H1 (cell line): ENCODE measurements at regions not wholly inside any gene's neighbourhood (a gene's known extent, or its start where the extent isn't known, plus 50 kb on each side); places are given as distances from the start of the nearest gene placed in this dataset.

Experiments
- CTCF ChIA-PET: fragments of 300-600 bp; sonication (Branson Sonifier 250); formaldehyde crosslinking; loops from one replicate; lab custom pipeline; 2021; ENCODE audit not compliant: partially characterized antibody; lab: Charles Lee
- POLR2A ChIA-PET: fragments of 300-600 bp; sonication (Branson Sonifier 250); formaldehyde crosslinking; loops from one replicate; lab custom pipeline; 2021; ENCODE audit warnings: inconsistent platforms; ENCODE audit not compliant: partially characterized antibody; lab: Charles Lee
- DNase-seq, 2 experiments: peaks; one replicate each; pipeline versions ENCODE4 v3.0.0 to v3.0.0-alpha.2; 2010 to 2022; ENCODE audit warnings: low spot score in 2 of 2, low read depth in 1 of 2, mixed read lengths in 1 of 2
- FAIRE-seq: peaks from 2 replicates; lab custom pipeline; 2011; peaks lifted over from hg19 to GRCh38; lab: Jason Lieb, UNC
- H2AFZ ChIP-seq: 2 replicates; pipeline ENCODE4 v1.8.1; 2012; ENCODE audit warnings: low read length, inconsistent platforms
- H2AK5ac ChIP-seq: 2 replicates; pipeline ENCODE4 v1.6.1; 2013; ENCODE audit warnings: low read depth, low read length
- H2BK120ac ChIP-seq: replicated peaks from 2 replicates; pipeline ENCODE3; 2013; ENCODE audit warnings: low read depth, low read length, inconsistent platforms
- H2BK12ac ChIP-seq: 2 replicates; pipeline ENCODE4 v1.6.1; 2013; ENCODE audit warnings: low read depth, low read length
- H2BK15ac ChIP-seq: 2 replicates; pipeline ENCODE4 v1.6.1; 2013; ENCODE audit warnings: low read length
- H2BK20ac ChIP-seq: 2 replicates; pipeline ENCODE4 v1.6.1; 2013; ENCODE audit warnings: low read length
- H2BK5ac ChIP-seq: 2 replicates; pipeline ENCODE4 v1.6.1; 2013; ENCODE audit warnings: low read depth, low read length
- H3K14ac ChIP-seq: 2 replicates; pipeline ENCODE4 v1.6.1; 2013; ENCODE audit warnings: inconsistent platforms; ENCODE audit not compliant: insufficient read length
- H3K18ac ChIP-seq: 2 replicates; pipeline ENCODE4 v1.6.1; 2013; ENCODE audit warnings: low read length; ENCODE audit errors: extremely low read depth
- H3K23ac ChIP-seq: 2 replicates; pipeline ENCODE4 v1.6.1; 2013; ENCODE audit warnings: inconsistent platforms; ENCODE audit not compliant: insufficient read length
- H3K23me2 ChIP-seq: 2 replicates; pipeline ENCODE4 v1.6.1; 2013; ENCODE audit warnings: low read depth, low read length
- H3K27ac ChIP-seq: 2 replicates; pipeline ENCODE4 v1.6.1; 2011; ENCODE audit warnings: low read depth, low read length, inconsistent platforms
- H3K27me3 ChIP-seq, 4 experiments: replicated peaks in 1 of 4; 1 replicate in 1 of 4; 2 replicates in 3 of 4; pipeline versions ENCODE4 v1.6.1 to v1.8.1; 2011 to 2013; ENCODE audit warnings: low read length in 3 of 4, mild to moderate bottlenecking in 3 of 4, inconsistent platforms in 2 of 4, mixed read lengths in 2 of 4, moderate library complexity in 1 of 4; ENCODE audit not compliant: control insufficient read depth in 3 of 4, insufficient read depth in 3 of 4; ENCODE audit errors: extremely low read depth in 1 of 4
- H3K36me3 ChIP-seq, 4 experiments: 2 replicates each; pipeline versions ENCODE4 v1.6.1 to v1.8.1; 2011 to 2013; ENCODE audit warnings: mild to moderate bottlenecking in 4 of 4, low read length in 3 of 4, moderate library complexity in 2 of 4, control low read depth in 1 of 4, inconsistent platforms in 1 of 4; ENCODE audit not compliant: insufficient read depth in 4 of 4, control insufficient read depth in 2 of 4
- H3K4ac ChIP-seq: replicated peaks from 2 replicates; pipeline ENCODE3; 2013; ENCODE audit warnings: low read length, low read depth, mixed read lengths, inconsistent platforms; ENCODE audit not compliant: insufficient read length
- H3K4me1 ChIP-seq, 4 experiments: replicated peaks in 1 of 4; 1 replicate in 1 of 4; 2 replicates in 3 of 4; pipeline versions ENCODE4 v1.6.1 to v1.8.1; 2011 to 2013; ENCODE audit warnings: low read length in 3 of 4, inconsistent platforms in 2 of 4, mixed read lengths in 1 of 4; ENCODE audit not compliant: insufficient read depth in 4 of 4, control insufficient read depth in 3 of 4
- H3K4me2 ChIP-seq, 2 experiments: 2 replicates each; pipeline versions ENCODE4 v1.6.1 to v1.8.1; 2011 to 2013; ENCODE audit warnings: low read depth in 2 of 2, low read length in 2 of 2, control low read depth in 1 of 2, inconsistent platforms in 1 of 2, mild to moderate bottlenecking in 1 of 2; ENCODE audit not compliant: insufficient read depth in 1 of 2
- H3K4me3 ChIP-seq, 4 experiments: fragments of 200-600, 300-600 bp in 1 of 4; sonication (generic), shearing (Covaris generic), sonication (Bioruptor Twin) in 1 of 4; 2 replicates each; pipeline versions ENCODE4 v1.5.1 to v1.8.1; 2011 to 2016; ENCODE audit warnings: low read length in 4 of 4, low read depth in 3 of 4, control low read depth in 2 of 4, inconsistent platforms in 2 of 4, mild to moderate bottlenecking in 2 of 4, mixed read lengths in 1 of 4, moderate library complexity in 1 of 4; ENCODE audit not compliant: insufficient read depth in 2 of 4; ENCODE audit errors: extremely low read depth in 1 of 4
- H3K56ac ChIP-seq: replicated peaks from 2 replicates; pipeline ENCODE3; 2013; ENCODE audit warnings: low read depth, mild to moderate bottlenecking, mixed read lengths, low read length, inconsistent platforms; ENCODE audit not compliant: insufficient read length
- H3K79me1 ChIP-seq: 2 replicates; pipeline ENCODE4 v1.6.1; 2013; ENCODE audit warnings: low read depth, low read length, control low read depth
- H3K79me2 ChIP-seq, 2 experiments: 2 replicates each; pipeline versions ENCODE4 v1.6.1 to v1.8.1; 2012 to 2013; ENCODE audit warnings: low read length in 2 of 2, mild to moderate bottlenecking in 2 of 2, inconsistent platforms in 1 of 2; ENCODE audit not compliant: insufficient read depth in 2 of 2, control insufficient read depth in 1 of 2
- H3K9ac ChIP-seq, 4 experiments: replicated peaks in 1 of 4; 1 replicate in 1 of 4; 2 replicates in 3 of 4; pipeline versions ENCODE4 v1.6.1 to v1.8.1; 2011 to 2013; ENCODE audit warnings: low read depth in 3 of 4, low read length in 3 of 4, control low read depth in 2 of 4, mild to moderate bottlenecking in 2 of 4, moderate library complexity in 2 of 4, inconsistent platforms in 1 of 4; ENCODE audit errors: extremely low read depth in 1 of 4
- H3K9me3 ChIP-seq, 2 experiments: 2 replicates each; pipeline versions ENCODE4 v1.6.1 to v1.8.1; 2012 to 2013; ENCODE audit warnings: mild to moderate bottlenecking in 2 of 2, moderate library complexity in 2 of 2, control low read depth in 1 of 2, inconsistent platforms in 1 of 2, low read depth in 1 of 2, low read length in 1 of 2, mixed read lengths in 1 of 2; ENCODE audit not compliant: insufficient read depth in 2 of 2
- H4K20me1 ChIP-seq, 2 experiments: replicated peaks in 1 of 2; 2 replicates each; pipeline versions ENCODE3 to v1.8.1; 2011 to 2013; ENCODE audit warnings: inconsistent platforms in 2 of 2, low read length in 2 of 2, mild to moderate bottlenecking in 1 of 2; ENCODE audit not compliant: insufficient read depth in 2 of 2, control insufficient read depth in 1 of 2
- H4K5ac ChIP-seq: 2 replicates; pipeline ENCODE4 v1.6.1; 2013; ENCODE audit warnings: low read length, low read depth, mixed read lengths, inconsistent platforms; ENCODE audit not compliant: insufficient read length
- H4K8ac ChIP-seq: 2 replicates; pipeline ENCODE4 v1.8.0; 2013; ENCODE audit warnings: mild to moderate bottlenecking, moderate library complexity, low read length, inconsistent platforms; ENCODE audit not compliant: insufficient read depth; ENCODE audit errors: extremely low read depth
- H4K91ac ChIP-seq: replicated peaks from 2 replicates; pipeline ENCODE3; 2013; ENCODE audit warnings: low read length, mixed read lengths, inconsistent platforms; ENCODE audit not compliant: insufficient read length
- ASH2L ChIP-seq: fragments of 200-600, 300-600 bp; sonication (generic); IDR thresholded peaks from one replicate; pipeline ENCODE4 v1.7.1; 2017; ENCODE audit warnings: low read length
- CEBPB ChIP-seq: IDR thresholded peaks from 2 replicates; pipeline ENCODE4 v1.6.1; 2012; ENCODE audit warnings: low read depth, low read length
- EZH2 ChIP-seq: fragments of 200-600 bp; sonication (generic); IDR thresholded peaks from 2 replicates; pipeline ENCODE4 v1.7.1; 2012; ENCODE audit warnings: low read depth, mild to moderate bottlenecking, moderate library complexity, low read length, inconsistent platforms; ENCODE audit not compliant: severe bottlenecking
- FOSL1 ChIP-seq: IDR thresholded peaks from 2 replicates; pipeline ENCODE4 v1.6.1; 2011; ENCODE audit warnings: mild to moderate bottlenecking, low read depth, low read length, moderate library complexity; ENCODE audit not compliant: insufficient read depth
- GABPA ChIP-seq: IDR thresholded peaks from 2 replicates; pipeline ENCODE4 v1.6.1; 2011; ENCODE audit warnings: mild to moderate bottlenecking, low read length, moderate library complexity, borderline replicate concordance; ENCODE audit not compliant: insufficient read depth
- HDAC6 ChIP-seq: IDR thresholded peaks from one replicate; pipeline ENCODE4 v1.7.1; 2012; ENCODE audit warnings: low read depth, mild to moderate bottlenecking, inconsistent platforms, low read length, moderate library complexity
- KDM4A ChIP-seq: IDR thresholded peaks from one replicate; pipeline ENCODE4 v1.7.1; 2012; ENCODE audit warnings: low read depth, mild to moderate bottlenecking, moderate library complexity, low read length, inconsistent platforms; ENCODE audit not compliant: severe bottlenecking
- NRF1 ChIP-seq: IDR thresholded peaks from 2 replicates; pipeline ENCODE4 v1.6.1; 2011; ENCODE audit warnings: mild to moderate bottlenecking, low read depth, low read length, improper control_type of control experiment
- RBBP5 ChIP-seq: IDR thresholded peaks from 2 replicates; pipeline ENCODE4 v1.7.1; 2012; ENCODE audit warnings: low read depth, mild to moderate bottlenecking, inconsistent platforms, low read length, moderate library complexity, borderline replicate concordance
- SAP30 ChIP-seq: fragments of 300-600 bp; sonication (generic); IDR thresholded peaks from 2 replicates; pipeline ENCODE4 v1.7.1; 2012; ENCODE audit warnings: low read length, moderate library complexity, mild to moderate bottlenecking, inconsistent platforms; ENCODE audit not compliant: insufficient read depth, insufficient replicate concordance
- SIX5 ChIP-seq: IDR thresholded peaks from 2 replicates; pipeline ENCODE4 v1.6.1; 2011; ENCODE audit warnings: mild to moderate bottlenecking, low read depth, low read length
- SP2 ChIP-seq: IDR thresholded peaks from 2 replicates; pipeline ENCODE4 v1.6.1; 2012; ENCODE audit warnings: mild to moderate bottlenecking, low read length, inconsistent platforms
- TEAD4 ChIP-seq: IDR thresholded peaks from 2 replicates; pipeline ENCODE4 v1.6.1; 2012; ENCODE audit warnings: low read depth, low read length, inconsistent platforms, mixed read lengths
- USF2 ChIP-seq: IDR thresholded peaks from 2 replicates; pipeline ENCODE4 v1.6.1; 2011; ENCODE audit warnings: low read length, improper control_type of control experiment
- YY1 ChIP-seq: IDR thresholded peaks from 2 replicates; pipeline ENCODE4 v1.6.1; 2011; ENCODE audit warnings: low read depth, mild to moderate bottlenecking, low read length
- WGBS, 2 experiments: shearing (Covaris generic) in 1 of 2; methylation state at CpG; one replicate each; pipeline versions ENCODE4 v1.1.6 to v1.1.7; 2013 to 2015; ENCODE audit warnings: low lambda C conversion rate in 2 of 2, mixed read lengths in 2 of 2, inconsistent platforms in 1 of 2, low coverage in 1 of 2, missing lambda C conversion rate in 1 of 2; ENCODE audit not compliant: insufficient replicate concordance in 2 of 2, insufficient coverage in 1 of 2, insufficient read length in 1 of 2; ENCODE audit errors: extremely low coverage in 1 of 2, missing lambda C conversion rate in 1 of 2; 5-methylcytosine and 5-hydroxymethylcytosine counted together

GRCh38 chr6:139613496-139613895 is 239.0 kb upstream of the CITED2 start:
- H4K20me1 ChIP-seq, result no peaks in the 10 kb centered on the region
- no peak overlapping the region for H2BK20ac ChIP-seq
- no peaks in the 10 kb centered on the region for H3K36me3 ChIP-seq
- no peaks in the 10 kb centered on the region for H3K79me2 ChIP-seq
- no peak for TF ChIP-seq EZH2
- no peak for TF ChIP-seq NRF1
- TF ChIP-seq CEBPB, result no peak
- TF ChIP-seq RBBP5, result no peak
- TF ChIP-seq FOSL1, result no peak
- TF ChIP-seq SIX5, result no peak
- TF ChIP-seq SAP30, result no peak
- no peak for TF ChIP-seq HDAC6
- TF ChIP-seq YY1, result no peak
- no peak for TF ChIP-seq KDM4A
- TF ChIP-seq ASH2L, result no peak
- TF ChIP-seq GABPA, result no peak
- no peak for TF ChIP-seq USF2
- no peak for TF ChIP-seq SP2
- no peak for TF ChIP-seq TEAD4
- TF ChIP-seq, all 59 proteins: peak for 0
- no peaks in the 10 kb centered on the region for H3K79me1 ChIP-seq
- no peak overlapping the region for H4K5ac ChIP-seq
- H3K4me3 ChIP-seq, result no peak overlapping the region
- H3K27me3 ChIP-seq, result no peaks in the 10 kb centered on the region
- H3K4me2 ChIP-seq, result no peak overlapping the region
- H4K91ac ChIP-seq, result no peak overlapping the region
- ChIA-PET CTCF (no interaction called here), POLR2A (no interaction called here)
- H3K4ac ChIP-seq, result no peak overlapping the region
- H3K27ac ChIP-seq, result no peak overlapping the region
- peaks cover 0 to 4% (median 0%) of the 10 kb centered on the region in 4 experiments; a peak in 1 of 7 replicates for H3K4me1 ChIP-seq
- H2BK12ac ChIP-seq, result no peak overlapping the region
- H3K23me2 ChIP-seq, result no peaks in the 10 kb centered on the region
- H3K14ac ChIP-seq, result no peak overlapping the region
- H2BK5ac ChIP-seq, result no peak overlapping the region
- H3K23ac ChIP-seq, result no peak overlapping the region
- no peak overlapping the region for H3K56ac ChIP-seq
- no peaks in the 10 kb centered on the region for H3K9me3 ChIP-seq
- H2BK15ac ChIP-seq, result no peak overlapping the region
- no peak overlapping the region for H2AK5ac ChIP-seq
- no peak overlapping the region for H3K18ac ChIP-seq
- WGBS, 2 experiments, result 93% methylated on average over 1 of the region's 1 CpG; no CpG with 5 or more reads in 1 of the 2 experiments
- H4K8ac ChIP-seq, result no peak overlapping the region
- H2BK120ac ChIP-seq, result no peak overlapping the region
- FAIRE-seq (no peak), DNase-seq (no peak)
- no peak overlapping the region for H3K9ac ChIP-seq
- H2AFZ ChIP-seq, result no peak overlapping the region
